Kidney epithelial cell (primary cell): ENCODE measurements at regions not wholly inside any gene's neighbourhood (a gene's known extent, or its start where the extent isn't known, plus 50 kb on each side); places are given as distances from the start of the nearest gene placed in this dataset.

Experiments
- DNase-seq: peaks from one replicate; pipeline ENCODE4 v3.0.0-alpha.2; 2010; ENCODE audit warnings: low read depth
- H3K27me3 ChIP-seq: 2 replicates; pipeline ENCODE4 v1.6.0; 2011; ENCODE audit warnings: low read length; ENCODE audit not compliant: control insufficient read depth, insufficient read depth
- H3K36me3 ChIP-seq: 2 replicates; pipeline ENCODE4 v1.5.1; 2011; ENCODE audit warnings: low read length; ENCODE audit not compliant: control insufficient read depth, insufficient read depth
- H3K4me3 ChIP-seq: 2 replicates; pipeline ENCODE4 v1.5.1; 2011; ENCODE audit warnings: low read depth, mild to moderate bottlenecking, control low read depth, low read length
- TF ChIP-seq, protein P1 (sequence below): IDR thresholded peaks from 2 replicates; pipeline ENCODE4 v1.5.1; 2011; ENCODE audit warnings: mild to moderate bottlenecking, moderate library complexity, low read length, control low read depth, inconsistent platforms; ENCODE audit not compliant: insufficient read depth, poor library complexity, severe bottlenecking

DNA sequence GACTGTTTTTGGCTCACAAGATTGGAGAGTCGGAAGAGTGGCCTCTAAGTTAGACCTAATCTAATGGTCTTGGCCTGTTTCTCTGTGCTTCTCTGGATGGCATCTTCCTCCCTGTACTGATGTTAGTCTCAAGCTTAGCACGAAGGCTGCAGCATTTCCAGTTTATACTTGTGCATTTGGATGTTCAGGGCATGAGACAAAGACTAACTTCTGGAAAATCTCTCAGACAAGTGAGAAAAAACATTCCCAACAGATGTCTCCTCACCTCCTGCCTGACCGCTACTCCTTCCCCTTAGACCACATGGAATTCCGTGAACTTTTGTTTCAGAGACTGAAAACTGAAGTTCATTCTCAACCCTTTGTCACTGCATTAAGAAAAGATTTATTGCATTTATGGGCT is 410.8 kb upstream of the MCTP2 start:
- TF ChIP-seq, protein P1, sequence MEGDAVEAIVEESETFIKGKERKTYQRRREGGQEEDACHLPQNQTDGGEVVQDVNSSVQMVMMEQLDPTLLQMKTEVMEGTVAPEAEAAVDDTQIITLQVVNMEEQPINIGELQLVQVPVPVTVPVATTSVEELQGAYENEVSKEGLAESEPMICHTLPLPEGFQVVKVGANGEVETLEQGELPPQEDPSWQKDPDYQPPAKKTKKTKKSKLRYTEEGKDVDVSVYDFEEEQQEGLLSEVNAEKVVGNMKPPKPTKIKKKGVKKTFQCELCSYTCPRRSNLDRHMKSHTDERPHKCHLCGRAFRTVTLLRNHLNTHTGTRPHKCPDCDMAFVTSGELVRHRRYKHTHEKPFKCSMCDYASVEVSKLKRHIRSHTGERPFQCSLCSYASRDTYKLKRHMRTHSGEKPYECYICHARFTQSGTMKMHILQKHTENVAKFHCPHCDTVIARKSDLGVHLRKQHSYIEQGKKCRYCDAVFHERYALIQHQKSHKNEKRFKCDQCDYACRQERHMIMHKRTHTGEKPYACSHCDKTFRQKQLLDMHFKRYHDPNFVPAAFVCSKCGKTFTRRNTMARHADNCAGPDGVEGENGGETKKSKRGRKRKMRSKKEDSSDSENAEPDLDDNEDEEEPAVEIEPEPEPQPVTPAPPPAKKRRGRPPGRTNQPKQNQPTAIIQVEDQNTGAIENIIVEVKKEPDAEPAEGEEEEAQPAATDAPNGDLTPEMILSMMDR, result no peak
- H3K27me3 ChIP-seq, result no peaks in the 10 kb centered on the region
- no peak overlapping the region for H3K4me3 ChIP-seq
- DNase-seq, result no peak
- no peaks in the 10 kb centered on the region for H3K36me3 ChIP-seq

GRCh38 chr15:93819826-93820225 is 411.5 kb upstream of the MCTP2 start:
- TF ChIP-seq, protein P1, result no peak
- Histone ChIP-seq H3K36me3 (no peaks in the 10 kb centered on the region), H3K27me3 (no peaks in the 10 kb centered on the region), H3K4me3 (no peak overlapping the region)
- DNase-seq, result no peak

- Histone ChIP-seq H3K27me3 (no peaks in the 10 kb centered on the region), H3K4me3 (no peak overlapping the region), H3K36me3 (no peaks in the 10 kb centered on the region)
- TF ChIP-seq, protein P1, result no peak
- DNase-seq, result no peak
These were observed 414.5 kb upstream of the MCTP2 start for GRCh38 chr15:93816815-93817214.

- TF ChIP-seq, protein P1, result no peak
- Histone ChIP-seq H3K4me3 (no peak overlapping the region), H3K36me3 (no peaks in the 10 kb centered on the region), H3K27me3 (no peaks in the 10 kb centered on the region)
- no peak for DNase-seq
These were observed 420.1 kb upstream of the MCTP2 start for GRCh38 chr15:93811305-93811704.

DNA sequence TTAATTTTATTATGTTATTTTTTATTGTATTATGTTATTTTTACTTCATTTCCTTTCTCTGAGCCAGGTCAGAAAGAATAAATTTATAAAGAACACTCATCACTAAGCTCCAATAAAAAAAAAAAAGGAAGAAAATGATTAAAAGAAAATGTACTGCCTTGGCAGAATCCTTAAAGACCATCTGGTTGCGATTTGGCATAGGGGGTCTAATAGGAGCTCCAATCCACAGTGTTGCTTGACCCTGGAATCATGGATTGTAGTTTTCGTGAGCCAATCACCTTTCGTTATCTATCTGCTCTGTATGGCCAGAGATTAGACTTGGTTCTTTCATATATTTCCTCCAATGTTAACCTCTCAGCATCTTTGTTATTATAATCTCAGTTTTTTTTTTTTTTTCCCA is 421.8 kb upstream of the MCTP2 start:
- TF ChIP-seq, protein P1, result no peak
- Histone ChIP-seq H3K36me3 (no peaks in the 10 kb centered on the region), H3K27me3 (no peaks in the 10 kb centered on the region), H3K4me3 (no peak overlapping the region)
- DNase-seq, result no peak

GRCh38 chr15:93803421-93804152 is 427.8 kb upstream of the MCTP2 start:
- H3K27me3 ChIP-seq, result no peaks in the 10 kb centered on the region
- TF ChIP-seq, protein P1, result no peak
- no peaks in the 10 kb centered on the region for H3K36me3 ChIP-seq
- no peak overlapping the region for H3K4me3 ChIP-seq
- no peak for DNase-seq
